Fibroblast of skin of right biceps (primary cell): ENCODE measurements at regions not wholly inside any gene's neighbourhood (a gene's known extent, or its start where the extent isn't known, plus 50 kb on each side); places are given as distances from the start of the nearest gene placed in this dataset.

ENCODE experiments used
- DNase-seq: peaks from one replicate; pipeline ENCODE4 v3.0.0-alpha.2; 2013

- DNase-seq = no peak
Observed at GRCh38 chr6:104017410-104018381, 842.0 kb downstream of the HACE1 start.

GRCh38 chr6:104014163-104014959, 845.4 kb downstream of the HACE1 start:
- DNase-seq = peak; percentile 5

- no peak for DNase-seq
Observed at GRCh38 chr6:104013312-104013971, 846.3 kb downstream of the HACE1 start.

- no peak for DNase-seq
Observed at GRCh38 chr6:104010897-104011296, 848.8 kb downstream of the HACE1 start.

GRCh38 chr6:104003803-104004516, 855.8 kb downstream of the HACE1 start:
- DNase-seq = no peak

GRCh38 chr6:103995571-103995970, 864.1 kb downstream of the HACE1 start:
- DNase-seq = no peak

GRCh38 chr6:103983860-103984259, 875.9 kb downstream of the HACE1 start:
- peak; percentile 2 for DNase-seq

- DNase-seq = no peak
Observed at GRCh38 chr6:103983011-103983410, 876.7 kb downstream of the HACE1 start.

GRCh38 chr6:103982574-103982973, 877.1 kb downstream of the HACE1 start:
- no peak for DNase-seq

- no peak for DNase-seq
Observed at GRCh38 chr6:103979308-103979707, 880.4 kb downstream of the HACE1 start.

GRCh38 chr6:103937389-103937788, 922.3 kb downstream of the HACE1 start:
- DNase-seq = no peak

GRCh38 chr6:103925317-103925716, 934.4 kb downstream of the HACE1 start:
- no peak for DNase-seq

GRCh38 chr6:103910018-103910417, 949.7 kb downstream of the HACE1 start:
- no peak for DNase-seq

- no peak for DNase-seq
Observed at GRCh38 chr6:103908898-103909297, 950.8 kb downstream of the HACE1 start.

GRCh38 chr6:103895136-103895535, 964.6 kb downstream of the HACE1 start:
- no peak for DNase-seq

GRCh38 chr6:103893141-103893581, 966.6 kb downstream of the HACE1 start:
- peak; percentile 59 for DNase-seq

GRCh38 chr6:103886951-103887350, 972.8 kb downstream of the HACE1 start:
- DNase-seq = no peak

GRCh38 chr6:103885446-103885845, 974.3 kb downstream of the HACE1 start:
- no peak for DNase-seq

- DNase-seq = no peak
Observed at GRCh38 chr6:103879800-103880199, 979.9 kb downstream of the HACE1 start.

GRCh38 chr6:103875221-103875620, 984.5 kb downstream of the HACE1 start:
- no peak for DNase-seq

GRCh38 chr6:103874575-103874974, 985.1 kb downstream of the HACE1 start:
- DNase-seq = no peak

GRCh38 chr6:103872678-103873077, 987.0 kb downstream of the HACE1 start:
- no peak for DNase-seq
